WTC11 (cell line): ENCODE measurements at regions not wholly inside any gene's neighbourhood (a gene's known extent, or its start where the extent isn't known, plus 50 kb on each side); places are given as distances from the start of the nearest gene placed in this dataset.

Experiments used
- JUN ChIP-seq: sonication (generic); formaldehyde crosslinking; IDR thresholded peaks from 2 replicates; pipeline ENCODE4 v1.8.0; 2023; ENCODE audit warnings: mild to moderate bottlenecking, missing genetic modification reagents
- MAX ChIP-seq: sonication (generic); formaldehyde crosslinking; IDR thresholded peaks from 2 replicates; pipeline ENCODE4 v1.8.0; 2022; ENCODE audit warnings: mild to moderate bottlenecking, missing genetic modification reagents
- NR1H2 ChIP-seq: sonication (generic); formaldehyde crosslinking; IDR thresholded peaks from 2 replicates; pipeline ENCODE4 v1.9.0; 2021; ENCODE audit warnings: mild to moderate bottlenecking, moderate library complexity, missing genetic modification reagents
- SP1 ChIP-seq: sonication (generic); formaldehyde crosslinking; conservative IDR thresholded peaks from 2 replicates; pipeline ENCODE4 v1.8.1; 2022; ENCODE audit warnings: missing genetic modification reagents
- ZNF671 ChIP-seq: fragments of 250-450 bp; sonication (Bioruptor Pico); IDR thresholded peaks from 2 replicates; pipeline ENCODE4 v1.8.0; 2021; ENCODE audit warnings: mild to moderate bottlenecking

DNA sequence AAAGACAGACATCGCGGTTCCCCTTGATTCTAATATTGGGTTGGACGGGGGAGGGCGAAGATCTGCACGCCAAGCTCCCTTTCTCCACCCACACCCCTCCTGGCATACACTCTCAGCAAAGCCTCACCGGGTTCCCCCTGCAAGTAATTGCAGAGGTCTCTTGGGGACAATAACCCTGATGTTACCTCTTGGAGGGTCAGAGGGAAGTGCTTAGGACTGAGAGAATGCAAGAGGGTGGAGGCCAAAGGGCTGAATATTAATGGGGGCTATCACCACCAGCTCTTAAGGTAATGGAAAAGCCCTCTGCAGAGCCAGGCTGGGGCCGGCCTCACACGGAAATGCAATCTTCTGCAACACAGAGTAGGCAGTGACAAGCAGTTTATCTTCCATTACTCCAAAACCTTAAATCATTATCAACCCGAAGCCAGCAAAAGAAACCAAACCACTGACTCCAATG, 344.1 kb upstream of the GATB start:
- TF ChIP-seq MAX (CRISPR knock-in tag): no peak
- no peak for TF ChIP-seq ZNF671 (CRISPR knock-in tag)
- no peak for TF ChIP-seq JUN
- TF ChIP-seq NR1H2 (CRISPR knock-in tag): no peak
- TF ChIP-seq SP1: no peak
